GM21360 (cell line): ENCODE measurements at regions not wholly inside any gene's neighbourhood (a gene's known extent, or its start where the extent isn't known, plus 50 kb on each side); places are given as distances from the start of the nearest gene placed in this dataset.
A peak's percentile ranks its signal among the peaks of the same experiment; 100 is the strongest.

Source experiments
- ATAC-seq: cut with Tn5 transposase; IDR thresholded peaks from one replicate; pipeline ENCODE4 v1.9.1; 2021; ENCODE audit warnings: mild to moderate bottlenecking, moderate library complexity; ENCODE audit not compliant: unreplicated experiment

DNA sequence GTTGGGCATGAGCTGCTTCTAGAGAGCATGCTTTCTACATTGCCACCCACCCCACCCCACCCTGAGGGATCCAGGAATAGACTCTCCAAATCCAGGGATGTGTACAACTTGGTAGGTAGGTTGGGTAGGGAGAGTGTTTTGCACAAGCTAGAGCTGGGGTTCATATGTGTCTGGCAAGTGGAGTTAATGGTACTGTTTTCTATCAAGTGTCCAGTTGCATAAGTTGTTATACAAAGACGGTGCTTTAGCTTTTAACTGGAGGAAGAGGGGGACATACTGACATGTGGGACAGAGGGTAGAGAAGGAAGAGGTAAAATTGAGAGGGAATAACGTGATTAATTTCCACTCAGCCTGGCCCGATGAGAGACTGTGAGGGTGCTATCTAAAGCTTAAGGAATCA is 51.0 kb upstream of the TNC start:
- no peak for ATAC-seq

- no peak for ATAC-seq
Measured at GRCh38 chr9:115170358-115171073, 52.6 kb upstream of the TNC start.

- no peak for ATAC-seq
Measured at GRCh38 chr9:115171921-115172388, 54.0 kb upstream of the TNC start.

DNA sequence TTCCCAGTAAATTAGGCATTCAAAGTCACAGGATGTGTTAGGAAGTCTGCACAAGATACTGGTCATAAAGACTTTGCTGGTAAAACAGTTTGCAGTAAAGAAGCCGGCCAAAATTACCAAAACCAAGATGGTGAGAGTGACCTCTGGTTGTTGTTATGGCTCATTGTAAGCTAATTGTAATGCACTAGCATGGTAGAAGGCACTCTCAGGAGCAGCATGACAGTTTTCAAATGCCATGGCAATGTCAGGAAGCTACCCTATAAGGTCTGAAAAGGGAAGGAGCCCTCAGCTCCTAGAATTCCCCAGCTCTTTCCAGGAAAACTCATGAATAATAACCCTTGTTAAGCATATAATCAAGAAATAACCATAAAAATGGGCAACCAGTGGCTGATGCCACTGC is 64.3 kb upstream of the TNC start:
- no peak for ATAC-seq

DNA sequence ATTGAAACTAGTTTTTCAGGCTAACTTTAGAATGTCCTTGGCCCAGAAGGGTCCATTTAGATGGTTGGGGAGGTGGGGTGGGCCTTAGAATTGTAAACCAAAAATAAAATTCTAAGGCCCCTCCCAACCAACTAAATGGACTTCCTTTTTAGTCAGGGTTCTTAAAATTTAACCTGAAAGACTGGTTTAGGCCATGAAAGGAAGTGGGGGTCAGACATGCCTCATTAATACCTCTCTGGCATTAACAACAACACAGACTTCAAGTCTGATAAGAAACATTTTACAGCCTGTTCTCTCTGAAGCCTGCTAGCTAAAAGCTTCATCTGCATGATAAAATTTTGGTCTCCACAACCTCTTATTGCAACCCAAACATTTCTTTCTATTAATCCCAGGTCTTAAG is 65.5 kb upstream of the TNC start:
- no peak for ATAC-seq

DNA sequence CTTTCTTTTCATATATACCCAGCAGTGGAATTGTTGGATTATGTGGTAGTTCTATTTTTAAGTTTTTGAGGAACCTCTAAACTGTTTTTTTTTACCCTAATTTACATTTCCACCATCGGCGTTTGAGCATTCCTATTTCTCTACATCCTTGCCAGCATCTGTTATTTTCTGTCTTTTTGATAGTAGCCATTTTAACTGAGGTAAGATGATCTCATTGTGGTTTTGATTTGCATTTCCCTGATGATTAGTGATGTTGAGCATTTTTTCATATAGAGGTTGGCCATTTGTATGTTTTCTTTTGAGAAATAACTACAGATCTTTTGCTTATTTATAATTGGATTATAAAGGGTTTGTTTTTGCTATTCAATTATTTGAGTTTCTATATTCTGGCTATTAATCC is 71.7 kb upstream of the TNC start:
- ATAC-seq, result no peak

- ATAC-seq, result no peak
Measured at GRCh38 chr9:115191667-115192066, 73.7 kb upstream of the TNC start.

GRCh38 chr9:115192280-115192679 is 74.3 kb upstream of the TNC start:
- peak; percentile 63 for ATAC-seq

GRCh38 chr9:115192835-115193525 is 75.0 kb upstream of the TNC start:
- peak; percentile 84 for ATAC-seq

- no peak for ATAC-seq
Measured at GRCh38 chr9:115193777-115194176, 75.8 kb upstream of the TNC start.

- no peak for ATAC-seq
Measured at GRCh38 chr9:115194216-115194615, 76.3 kb upstream of the TNC start.

- no peak for ATAC-seq
Measured at GRCh38 chr9:115195912-115196311, 78.0 kb upstream of the TNC start.

DNA sequence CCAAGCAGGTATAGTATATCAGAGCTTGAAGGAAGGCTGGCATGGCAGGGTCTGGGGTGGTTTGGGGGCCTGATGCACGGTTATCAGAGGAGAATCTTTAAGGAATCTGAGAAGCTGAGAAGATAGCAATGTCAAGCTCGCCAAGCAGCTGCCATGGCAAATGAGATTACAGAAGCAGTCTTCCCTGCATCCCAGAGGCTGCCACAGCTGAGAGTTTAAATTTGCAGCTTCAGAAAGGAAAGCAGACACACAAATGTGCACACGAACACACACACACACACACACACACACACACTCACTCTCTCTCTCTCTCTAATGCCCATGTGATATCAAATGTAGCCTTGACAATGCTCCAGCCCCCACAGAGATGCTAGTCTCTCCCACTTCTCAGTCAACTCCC is 79.0 kb upstream of the TNC start:
- no peak for ATAC-seq

- ATAC-seq, result no peak
Measured at GRCh38 chr9:115198001-115198400, 80.0 kb upstream of the TNC start.

- ATAC-seq, result no peak
Measured at GRCh38 chr9:115200711-115201505, 83.0 kb upstream of the TNC start.

DNA sequence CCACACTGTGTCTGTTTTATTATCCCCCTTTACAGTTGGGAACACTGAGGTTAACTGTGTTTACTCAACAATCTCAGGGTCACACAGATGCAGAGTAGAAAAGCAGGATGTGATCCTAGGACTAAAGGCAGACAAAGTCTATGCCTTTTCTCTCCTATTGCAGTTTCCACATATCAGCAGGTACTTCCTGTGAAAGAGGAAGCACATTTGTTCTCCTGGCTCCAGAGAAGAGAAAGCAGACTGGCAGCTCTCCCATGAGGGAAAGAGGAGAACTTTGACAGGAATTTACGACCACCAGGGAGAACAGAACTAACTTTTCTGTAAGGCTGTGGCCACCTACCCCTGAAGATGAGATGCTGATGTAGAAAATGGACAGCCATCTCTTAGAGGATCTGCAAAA is 84.2 kb upstream of the TNC start:
- no peak for ATAC-seq

DNA sequence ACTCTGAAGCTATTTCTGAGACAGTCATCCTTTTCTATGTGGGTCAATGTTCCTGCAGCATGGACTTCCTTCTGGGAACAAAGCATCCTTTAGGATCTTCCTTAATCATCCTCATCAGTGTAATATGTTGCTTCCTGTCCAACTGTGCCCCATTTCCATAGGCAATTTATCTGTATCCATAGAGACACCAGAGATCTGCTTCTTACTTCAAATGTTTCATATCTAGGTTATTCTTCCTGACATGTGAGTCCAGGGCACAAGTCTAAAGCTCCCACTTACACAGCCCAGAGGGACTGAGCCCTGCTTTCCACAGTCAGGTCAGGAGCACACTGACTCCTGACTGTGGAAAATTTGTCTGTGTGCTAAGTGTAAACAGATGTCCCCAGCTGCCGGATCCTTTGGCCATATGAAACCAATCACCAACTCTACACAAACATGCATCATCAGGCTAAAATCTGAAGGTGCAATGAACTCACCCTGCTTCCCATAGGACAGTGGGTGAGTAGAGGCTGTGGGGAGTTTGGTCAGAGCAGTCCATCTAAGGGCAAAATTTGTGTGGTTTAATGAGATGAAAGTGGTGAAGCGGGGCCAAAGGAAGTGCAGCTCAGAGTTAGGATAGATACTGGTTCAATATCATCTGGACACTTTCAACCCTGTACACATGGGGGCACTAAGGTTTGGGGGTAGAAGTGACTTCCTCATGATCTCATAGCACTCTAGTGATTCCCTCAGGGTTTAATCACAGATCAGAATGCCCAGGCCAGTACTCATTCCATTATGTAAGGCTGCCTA is 85.2 kb upstream of the TNC start:
- ATAC-seq, result no peak

GRCh38 chr9:115204904-115205453 is 87.0 kb upstream of the TNC start:
- peak; percentile 60 for ATAC-seq

DNA sequence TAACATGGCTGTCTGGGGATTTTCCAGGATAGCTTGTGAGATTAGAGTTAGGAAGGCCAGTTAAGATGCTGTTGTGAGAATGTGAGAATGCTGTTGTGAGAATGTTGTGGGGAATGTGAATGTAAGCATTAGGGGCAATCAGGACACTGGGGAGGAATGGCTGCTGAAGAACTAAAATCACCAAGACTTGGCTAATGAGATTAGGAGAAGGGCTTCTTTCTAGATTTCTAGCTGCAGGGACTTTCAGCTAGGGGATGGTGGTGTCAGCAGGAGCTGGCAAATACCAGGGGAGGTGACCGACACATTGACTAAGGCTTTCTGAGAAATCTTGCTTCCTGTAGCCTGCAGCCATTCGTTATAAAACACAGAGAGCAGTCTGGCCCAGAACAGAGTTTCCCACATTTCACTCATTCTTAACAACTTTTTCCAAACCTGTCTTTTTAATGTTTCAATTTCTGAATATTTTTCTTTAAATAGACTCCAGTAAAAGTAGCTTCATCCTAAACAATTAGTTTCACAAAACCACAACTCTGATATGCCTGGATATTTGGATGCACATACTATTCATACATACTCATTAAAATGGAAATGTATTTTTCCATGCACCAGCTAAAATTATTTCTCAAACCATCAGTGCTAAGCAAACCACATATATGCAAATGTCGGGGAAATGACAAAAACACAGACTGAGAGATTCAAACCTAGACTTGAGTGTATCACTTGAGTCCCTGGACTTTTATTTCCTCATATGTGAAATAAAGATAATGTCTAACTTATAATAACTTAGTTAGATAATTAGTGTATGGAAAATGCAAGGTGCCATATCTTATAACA is 89.3 kb upstream of the TNC start:
- ATAC-seq, result peak; percentile 35

DNA sequence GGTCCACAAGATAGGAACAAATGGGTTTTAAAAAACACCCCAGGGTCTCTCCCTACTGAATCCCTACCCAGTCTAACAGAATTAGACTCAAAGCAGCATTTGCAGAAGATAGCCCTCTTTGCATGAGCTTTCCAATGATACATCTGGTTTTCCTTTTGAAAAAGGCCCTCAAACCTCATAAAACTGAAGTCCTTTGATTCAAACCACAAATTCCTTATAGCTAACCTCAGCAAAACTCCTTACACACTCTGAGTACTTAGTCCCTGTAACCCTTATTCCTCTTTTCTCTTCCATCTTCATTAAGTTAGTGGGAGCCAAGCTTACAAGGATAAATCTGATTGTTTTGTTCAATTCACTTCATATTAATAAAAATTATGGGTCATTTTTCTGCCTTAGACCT is 90.5 kb upstream of the TNC start:
- no peak for ATAC-seq
